Hindlimb muscle (tissue), 1 donor: ENCODE measurements at regions not wholly inside any gene's neighbourhood (a gene's known extent, or its start where the extent isn't known, plus 50 kb on each side); places are given as distances from the start of the nearest gene placed in this dataset.

Source experiments
- DNase-seq: peaks from one replicate; pipeline ENCODE4 v3.0.0-alpha.2; 2013

DNA sequence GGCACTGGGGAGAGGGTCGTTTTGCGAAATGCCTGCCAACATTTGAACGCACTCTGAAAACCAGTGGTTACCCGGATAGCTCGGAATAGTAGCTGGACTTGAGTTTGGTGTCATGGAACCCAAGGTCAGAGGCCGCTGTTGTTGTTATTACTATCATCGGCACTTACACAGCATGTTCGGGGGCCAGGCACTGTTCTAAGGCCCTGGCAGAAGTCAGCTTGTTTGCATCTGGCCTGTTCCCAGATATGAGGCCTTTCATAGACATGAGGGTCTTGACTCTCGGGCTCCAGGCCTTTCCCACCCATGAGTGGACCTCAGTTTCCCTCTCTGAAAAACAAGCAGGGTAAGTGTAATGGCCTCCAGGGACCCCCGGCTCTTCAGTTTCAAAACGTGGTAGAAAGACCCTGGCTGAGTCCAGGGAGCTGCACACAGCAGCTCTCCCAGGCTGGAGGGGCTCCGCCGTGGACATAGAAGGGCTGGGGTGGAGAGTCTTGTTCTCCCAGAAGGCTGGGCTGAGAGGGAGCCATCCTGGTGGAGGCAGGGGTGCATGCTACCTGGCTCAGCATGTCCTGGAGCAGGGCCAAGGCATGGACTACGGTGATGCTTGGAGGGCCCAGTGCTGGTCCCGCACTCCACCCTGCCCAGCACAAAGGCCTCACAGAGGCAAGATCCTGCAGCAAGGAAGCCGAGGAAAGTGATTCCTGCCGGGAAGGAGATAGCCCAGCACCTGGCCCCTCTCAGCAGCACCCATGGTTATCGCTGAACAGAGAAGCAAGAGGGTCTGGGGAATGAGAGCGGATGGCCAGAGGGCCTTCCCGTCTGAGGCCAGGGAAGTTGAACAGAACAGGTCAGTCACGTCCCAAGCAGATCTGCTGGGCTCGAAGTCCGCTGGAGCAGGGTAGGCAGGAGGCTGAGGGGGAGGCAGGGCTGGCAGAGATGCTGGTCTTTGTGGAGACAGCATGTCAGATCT lies 63.5 kb upstream of the C14orf180 start:
- DNase-seq = no peak

DNA sequence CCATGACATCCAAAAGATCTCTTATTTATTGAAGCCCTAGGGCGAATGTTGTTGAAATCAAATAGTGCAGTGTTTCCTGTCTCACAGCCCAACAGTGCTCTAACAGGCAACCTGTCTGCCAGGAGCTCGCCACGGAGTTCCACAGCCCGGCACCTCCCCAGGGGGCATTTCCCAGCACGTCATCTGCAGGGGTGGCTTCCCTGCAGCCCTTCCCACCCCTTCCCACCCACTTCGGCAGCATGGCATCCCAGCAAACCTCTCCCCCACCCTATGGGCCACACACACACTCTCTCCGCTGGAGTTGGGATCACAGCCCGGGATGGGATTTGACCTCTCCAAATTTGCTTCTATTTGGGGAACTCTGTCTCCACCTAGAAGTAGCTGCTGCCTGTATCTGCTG lies 62.7 kb upstream of the C14orf180 start:
- DNase-seq = no peak

DNA sequence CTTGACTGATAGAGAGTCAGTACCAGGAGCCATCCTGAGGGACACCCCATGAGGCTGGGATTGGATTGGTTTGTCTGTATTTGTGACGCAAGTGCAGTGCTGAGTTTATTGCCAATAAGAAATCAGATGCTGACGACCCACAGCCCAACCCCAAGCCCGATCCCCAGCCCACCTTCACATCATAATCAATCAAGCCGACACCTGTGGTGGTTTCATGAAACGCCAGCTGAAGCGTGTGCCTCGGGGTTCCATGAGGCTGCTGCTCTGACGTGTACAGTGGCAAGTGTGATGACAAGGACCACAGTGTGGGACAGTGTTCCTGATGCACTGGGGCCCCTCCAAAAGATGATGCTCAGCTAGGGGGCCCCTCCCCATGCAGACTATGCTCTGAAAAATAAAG lies 62.1 kb upstream of the C14orf180 start:
- DNase-seq = no peak

GRCh38 chr14:104517867-104518266 lies 61.7 kb upstream of the C14orf180 start:
- DNase-seq = no peak

DNA sequence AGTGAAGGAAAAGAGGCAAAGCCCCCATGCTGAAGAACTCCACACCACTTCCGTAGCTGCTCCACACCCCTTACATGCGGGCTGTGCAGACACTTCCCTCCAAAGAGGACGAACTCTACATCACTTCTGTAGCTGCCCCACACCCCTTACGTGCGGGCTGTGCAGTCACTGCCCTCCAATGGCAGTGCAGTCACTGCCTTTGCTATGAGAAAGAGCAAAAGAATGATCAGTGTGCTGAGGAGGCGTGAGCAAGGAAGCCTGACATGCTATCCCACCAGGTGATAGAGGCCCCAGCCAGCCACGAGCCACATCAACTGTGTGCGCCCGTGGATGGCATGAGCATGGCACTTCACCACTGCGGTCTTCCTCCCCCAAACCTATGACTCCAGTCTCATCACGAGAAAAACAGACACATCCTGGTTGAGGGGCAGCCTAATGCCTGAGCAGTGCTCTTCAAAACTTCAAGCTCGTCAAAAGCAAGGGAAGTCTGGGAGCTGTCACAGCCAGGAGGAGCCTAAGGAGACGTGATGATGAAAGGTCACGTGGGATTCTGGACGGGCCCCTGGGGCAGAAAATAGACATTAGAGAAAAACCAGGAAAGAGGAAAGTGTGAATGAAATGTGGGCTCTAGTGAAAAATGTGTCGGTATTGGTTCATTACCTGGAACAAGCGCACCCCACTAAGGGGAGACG lies 60.8 kb upstream of the C14orf180 start:
- DNase-seq = no peak

- DNase-seq = no peak
Observed at GRCh38 chr14:104519721-104520120, 59.8 kb upstream of the C14orf180 start.

DNA sequence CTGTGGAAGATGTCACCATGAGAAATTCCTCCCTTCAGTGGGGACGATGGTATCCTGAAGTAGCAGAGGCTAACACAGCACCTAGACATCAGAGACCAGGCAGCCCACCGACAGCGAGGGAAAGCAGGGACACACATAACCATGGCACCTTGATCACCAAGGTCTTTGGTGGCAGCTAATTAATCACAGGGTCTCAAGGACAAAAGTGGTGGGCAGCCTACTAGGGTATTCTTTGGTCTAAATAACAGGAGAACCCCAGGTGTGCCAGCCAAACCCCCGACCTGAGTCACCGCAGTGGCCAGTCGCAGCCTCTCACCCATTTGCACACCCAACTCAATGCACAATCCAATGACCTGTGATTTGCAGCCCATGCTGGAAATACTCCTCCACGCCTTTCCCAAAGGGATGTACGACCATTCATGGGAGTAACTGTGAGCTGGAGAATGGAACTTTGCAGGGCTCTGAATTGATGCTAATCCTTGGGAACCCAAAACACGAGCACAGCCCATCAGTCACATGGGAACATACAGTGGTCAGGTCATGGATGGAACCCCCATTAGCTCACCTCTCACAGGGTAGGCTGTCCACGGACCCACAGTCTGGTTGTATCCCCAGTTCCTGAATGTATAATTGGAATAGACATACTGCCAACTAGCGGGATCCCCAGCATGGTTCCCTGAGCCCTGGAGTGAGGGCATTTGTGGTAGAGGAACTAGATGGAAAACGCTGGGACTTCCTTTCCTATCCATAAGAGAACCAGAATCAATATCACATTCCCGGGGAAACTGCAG lies 58.7 kb upstream of the C14orf180 start:
- no peak for DNase-seq

DNA sequence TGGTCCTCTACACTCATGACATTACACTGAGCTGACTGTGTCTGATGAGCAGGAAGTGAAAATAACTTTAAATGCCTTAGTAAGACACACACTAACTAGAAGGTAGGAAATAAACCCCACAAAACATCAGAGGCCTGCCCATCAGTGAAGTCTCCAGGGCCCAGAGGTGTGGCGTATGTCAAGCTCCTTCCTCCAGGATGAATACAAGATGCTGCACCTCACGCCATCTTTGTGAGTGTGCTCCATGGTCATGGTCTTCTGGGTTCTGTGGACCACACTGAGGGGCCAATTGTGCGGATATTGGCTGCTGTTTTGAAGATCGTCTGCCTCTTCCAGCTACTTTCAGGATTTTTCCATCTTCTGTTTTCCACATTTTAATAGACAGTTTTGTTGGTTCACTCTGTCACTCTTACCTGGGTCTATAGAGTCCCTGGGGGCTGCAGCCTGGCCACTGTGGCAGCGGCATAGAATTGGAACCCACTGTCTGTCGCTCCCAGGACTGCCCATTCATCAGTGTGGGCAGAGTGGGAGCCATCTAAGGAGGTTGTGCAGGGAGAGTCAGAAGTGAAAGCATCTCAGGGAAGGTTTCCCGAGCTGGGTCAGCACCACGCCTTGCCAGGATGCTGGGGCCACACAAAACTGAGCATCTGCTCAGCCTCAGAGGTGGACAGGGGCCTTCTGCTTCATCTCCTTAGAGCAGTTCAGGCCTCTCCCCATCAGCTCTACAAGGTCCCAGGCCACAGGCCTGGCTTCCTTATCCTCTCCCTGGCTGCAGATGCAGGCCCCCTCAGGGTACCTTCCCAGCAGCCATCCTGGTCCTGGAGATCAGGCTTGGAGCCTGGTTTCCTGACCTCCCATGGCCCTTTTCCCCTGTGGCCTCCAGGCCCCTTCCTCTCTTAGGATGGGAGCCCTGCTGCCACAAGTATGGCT lies 57.5 kb upstream of the C14orf180 start:
- DNase-seq = no peak

DNA sequence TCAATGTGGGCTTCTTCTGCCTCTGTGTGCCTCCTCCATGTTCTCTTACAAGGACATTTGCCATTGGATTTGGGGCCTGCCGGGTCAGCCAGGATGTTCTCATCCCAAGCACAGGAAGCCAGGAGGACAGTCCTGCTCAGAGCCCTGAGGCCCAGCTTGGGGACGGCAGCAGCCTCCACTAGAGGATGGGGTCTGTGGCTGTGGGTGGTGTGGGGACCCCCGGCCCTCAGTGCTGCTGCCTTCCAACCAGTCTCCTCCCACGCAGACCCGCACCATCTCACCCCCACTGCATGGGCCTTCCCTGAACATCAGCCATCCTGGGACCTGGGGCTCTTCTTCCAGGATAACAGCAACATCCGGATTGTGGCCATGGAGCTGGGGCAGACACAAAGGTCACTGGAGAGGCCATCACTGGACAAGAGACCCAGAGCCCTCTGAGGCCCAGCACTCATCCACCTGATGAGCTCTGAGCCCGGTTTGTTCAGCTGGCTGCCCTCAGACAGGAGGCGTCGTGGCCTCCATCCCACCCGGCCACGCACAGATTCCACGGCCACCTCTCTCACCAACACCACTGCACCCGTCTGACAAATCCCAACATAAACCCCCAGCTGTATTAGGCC lies 56.5 kb upstream of the C14orf180 start:
- no peak for DNase-seq

GRCh38 chr14:104523546-104523935 lies 56.0 kb upstream of the C14orf180 start:
- DNase-seq = no peak

DNA sequence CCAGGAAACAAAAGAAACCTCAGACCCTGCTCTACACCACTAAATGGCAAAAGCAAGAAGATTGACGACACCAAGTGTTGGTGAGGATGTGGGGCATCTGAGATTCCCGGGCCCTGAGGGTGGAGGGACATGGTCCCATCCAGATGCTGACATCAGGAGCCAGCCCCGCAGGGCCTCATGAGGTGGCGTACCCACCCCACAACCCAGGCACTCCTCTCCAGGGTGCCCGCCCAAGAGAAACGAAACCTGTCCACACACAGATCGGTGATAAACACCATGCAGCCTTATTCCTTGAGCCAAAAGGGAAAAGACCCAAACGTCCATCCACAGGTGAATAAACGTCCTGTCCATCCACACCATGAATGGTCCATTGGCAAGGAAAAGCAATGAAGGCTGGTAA lies 54.8 kb upstream of the C14orf180 start:
- DNase-seq = no peak

GRCh38 chr14:104526723-104527645 lies 52.6 kb upstream of the C14orf180 start:
- no peak for DNase-seq

DNA sequence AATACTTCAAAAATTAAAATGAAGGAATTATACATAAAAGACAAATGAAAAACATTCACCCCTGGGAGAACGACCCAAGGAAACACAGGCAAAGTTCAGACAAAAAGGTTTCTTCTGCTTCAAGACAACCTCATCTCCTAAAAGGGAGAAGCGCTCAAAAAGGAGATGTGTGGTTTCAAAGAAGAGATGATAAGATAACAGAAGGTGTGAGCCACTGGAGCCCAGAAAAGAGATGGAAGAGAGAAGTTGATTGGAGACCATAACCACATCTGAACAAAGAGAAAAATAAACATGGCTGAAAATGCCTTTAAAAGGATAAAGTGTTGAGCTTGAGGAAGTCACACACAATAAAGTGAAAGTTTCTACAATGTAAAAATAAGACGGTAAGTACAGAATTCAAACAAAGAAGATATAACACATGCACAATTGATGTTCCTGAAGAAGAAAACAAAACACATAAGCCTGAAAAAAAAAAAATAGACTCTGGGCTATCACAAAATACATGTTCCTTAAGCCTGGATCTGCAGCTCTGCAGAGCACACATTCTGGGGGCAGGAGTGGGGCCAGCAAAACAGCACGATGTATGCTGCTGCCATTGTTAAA lies 51.6 kb upstream of the C14orf180 start:
- DNase-seq = no peak

GRCh38 chr14:104528496-104528895 lies 51.1 kb upstream of the C14orf180 start:
- DNase-seq = no peak
